ENCODE measurements at regions not wholly inside any gene's neighbourhood (a gene's known extent, or its start where the extent isn't known, plus 50 kb on each side); places are given as distances from the start of the nearest gene placed in this dataset.

GRCh38 chr13:44810061-44810840 lies 179.0 kb downstream of the NUFIP1 start:
- ATAC-seq (no peak), DNase-seq (peak; percentile 30)
- Mint-ChIP-seq H3K4me1 (peaks cover 7% of the 10 kb centered on the region), H3K9me3 (ENCODE audit: low read depth) (no peaks in the 10 kb centered on the region), H3K4me3 (no peak overlapping the region), H3K27me3 (peaks cover 11% of the 10 kb centered on the region), H3K36me3 (ENCODE audit: low read depth) (no peaks in the 10 kb centered on the region), H3K27ac (no peak overlapping the region)
- CTCF ChIA-PET = no interaction called here
- intact Hi-C loops (cut with DNase I, micrococcal nuclease) = no loop called here
- POLR2A ChIA-PET = no interaction called here

- CTCF ChIA-PET = no interaction called here
- Mint-ChIP-seq H3K27ac (no peak overlapping the region), H3K4me3 (no peak overlapping the region), H3K36me3 (ENCODE audit: low read depth) (no peaks in the 10 kb centered on the region), H3K27me3 (peaks cover 5% of the 10 kb centered on the region), H3K4me1 (peaks cover 5% of the 10 kb centered on the region), H3K9me3 (ENCODE audit: low read depth) (no peaks in the 10 kb centered on the region)
- no peak for DNase-seq
- POLR2A ChIA-PET = no interaction called here
- ATAC-seq = no peak
- intact Hi-C loops (cut with DNase I, micrococcal nuclease) = no loop called here
Measured at GRCh38 chr13:44809190-44809589, 180.1 kb downstream of the NUFIP1 start.

- ChIA-PET CTCF (interaction anchor here (0.9 kb wide), 1 partner anchor 11 kb away, joined by 3 read pairs; no protein-coding TSS in a partner anchor), POLR2A (no interaction called here)
- no peak for ATAC-seq
- peaks cover 4% of the 10 kb centered on the region for H3K27me3 Mint-ChIP-seq
- H3K9me3 Mint-ChIP-seq (ENCODE audit: low read depth) = no peaks in the 10 kb centered on the region
- DNase-seq = no peak
- no peak overlapping the region for H3K27ac Mint-ChIP-seq
- no peaks in the 10 kb centered on the region for H3K36me3 Mint-ChIP-seq (ENCODE audit: low read depth)
- intact Hi-C loops (cut with DNase I, micrococcal nuclease) = no loop called here
- no peak overlapping the region for H3K4me3 Mint-ChIP-seq
- peaks cover 5% of the 10 kb centered on the region for H3K4me1 Mint-ChIP-seq
Measured at GRCh38 chr13:44808185-44808584, 181.1 kb downstream of the NUFIP1 start.

GRCh38 chr13:44807449-44808034 lies 181.7 kb downstream of the NUFIP1 start:
- Mint-ChIP-seq H3K9me3 (ENCODE audit: low read depth) (no peaks in the 10 kb centered on the region), H3K36me3 (ENCODE audit: low read depth) (no peaks in the 10 kb centered on the region), H3K4me3 (no peak overlapping the region), H3K27ac (no peak overlapping the region), H3K27me3 (peaks cover 2% of the 10 kb centered on the region), H3K4me1 (peaks cover 5% of the 10 kb centered on the region)
- intact Hi-C loops (cut with DNase I, micrococcal nuclease) = no loop called here
- DNase-seq (no peak), ATAC-seq (no peak)
- CTCF ChIA-PET = interaction anchor here (0.9 kb wide), 1 partner anchor 12 kb away, joined by 3 read pairs; no protein-coding TSS in a partner anchor
- POLR2A ChIA-PET = no interaction called here

- ChIA-PET POLR2A (no interaction called here), CTCF (no interaction called here)
- DNase-seq (no peak), ATAC-seq (no peak)
- H3K4me3 Mint-ChIP-seq = no peak overlapping the region
- no peaks in the 10 kb centered on the region for H3K9me3 Mint-ChIP-seq (ENCODE audit: low read depth)
- no peak overlapping the region for H3K27ac Mint-ChIP-seq
- no peaks in the 10 kb centered on the region for H3K36me3 Mint-ChIP-seq (ENCODE audit: low read depth)
- H3K4me1 Mint-ChIP-seq = peaks cover 10% of the 10 kb centered on the region
- H3K27me3 Mint-ChIP-seq = peaks cover 2% of the 10 kb centered on the region
- intact Hi-C loops (cut with DNase I, micrococcal nuclease) = no loop called here
Measured at GRCh38 chr13:44806826-44807225, 182.4 kb downstream of the NUFIP1 start.

GRCh38 chr13:44805585-44805984 lies 183.7 kb downstream of the NUFIP1 start:
- peaks cover 5% of the 10 kb centered on the region for H3K4me1 Mint-ChIP-seq
- intact Hi-C loops (cut with DNase I, micrococcal nuclease) = no loop called here
- no peaks in the 10 kb centered on the region for H3K36me3 Mint-ChIP-seq (ENCODE audit: low read depth)
- ChIA-PET POLR2A (no interaction called here), CTCF (interaction anchor here (0.8 kb wide), 1 partner anchor 14 kb away, joined by 3 read pairs; no protein-coding TSS in a partner anchor)
- no peak overlapping the region for H3K27ac Mint-ChIP-seq
- DNase-seq (no peak), ATAC-seq (no peak)
- H3K4me3 Mint-ChIP-seq = no peak overlapping the region
- H3K9me3 Mint-ChIP-seq (ENCODE audit: low read depth) = no peaks in the 10 kb centered on the region
- H3K27me3 Mint-ChIP-seq = peaks cover 2% of the 10 kb centered on the region

GRCh38 chr13:44803390-44803789 lies 185.9 kb downstream of the NUFIP1 start:
- CTCF ChIA-PET = no interaction called here
- H3K27ac Mint-ChIP-seq = no peak overlapping the region
- intact Hi-C loops (cut with DNase I, micrococcal nuclease) = no loop called here
- DNase-seq (no peak), ATAC-seq (no peak)
- H3K9me3 Mint-ChIP-seq (ENCODE audit: low read depth) = no peaks in the 10 kb centered on the region
- peaks cover 5% of the 10 kb centered on the region for H3K4me1 Mint-ChIP-seq
- H3K27me3 Mint-ChIP-seq = peaks cover 2% of the 10 kb centered on the region
- H3K36me3 Mint-ChIP-seq (ENCODE audit: low read depth) = no peaks in the 10 kb centered on the region
- POLR2A ChIA-PET = no interaction called here
- H3K4me3 Mint-ChIP-seq = no peak overlapping the region

- POLR2A ChIA-PET = no interaction called here
- no peak overlapping the region for H3K27ac Mint-ChIP-seq
- CTCF ChIA-PET = no interaction called here
Measured at GRCh38 chr13:44802491-44802890, 186.8 kb downstream of the NUFIP1 start.

GRCh38 chr13:44801990-44802389 lies 187.3 kb downstream of the NUFIP1 start:
- no peak for DNase-seq
- H3K27ac Mint-ChIP-seq = no peak overlapping the region
- intact Hi-C loops (cut with DNase I, micrococcal nuclease) = no loop called here
- no peak overlapping the region for H3K4me3 Mint-ChIP-seq
- peaks cover 5% of the 10 kb centered on the region for H3K4me1 Mint-ChIP-seq
- peaks cover 2% of the 10 kb centered on the region for H3K27me3 Mint-ChIP-seq
- no peaks in the 10 kb centered on the region for H3K9me3 Mint-ChIP-seq (ENCODE audit: low read depth)
- H3K36me3 Mint-ChIP-seq (ENCODE audit: low read depth) = no peaks in the 10 kb centered on the region
- CTCF ChIA-PET = no interaction called here
- no peak for ATAC-seq
- POLR2A ChIA-PET = no interaction called here

More at GRCh38 chr13:44802491-44802890, 186.8 kb downstream of the NUFIP1 start:
- DNase-seq (no peak), ATAC-seq (no peak)
- Mint-ChIP-seq H3K4me1 (peaks cover 5% of the 10 kb centered on the region), H3K9me3 (ENCODE audit: low read depth) (no peaks in the 10 kb centered on the region), H3K4me3 (no peak overlapping the region), H3K27me3 (peaks cover 2% of the 10 kb centered on the region), H3K36me3 (ENCODE audit: low read depth) (no peaks in the 10 kb centered on the region)
- intact Hi-C loops (cut with DNase I, micrococcal nuclease) = no loop called here

GRCh38 chr13:44800626-44801025 lies 188.6 kb downstream of the NUFIP1 start:
- no peaks in the 10 kb centered on the region for H3K9me3 Mint-ChIP-seq (ENCODE audit: low read depth)
- ATAC-seq = no peak
- intact Hi-C loops (cut with DNase I, micrococcal nuclease) = no loop called here
- no peaks in the 10 kb centered on the region for H3K36me3 Mint-ChIP-seq (ENCODE audit: low read depth)
- no peak for DNase-seq
- no peak overlapping the region for H3K4me3 Mint-ChIP-seq
- ChIA-PET POLR2A (no interaction called here), CTCF (interaction anchor here (0.6 kb wide), 1 partner anchor 318 kb away, joined by 3 read pairs; no protein-coding TSS in a partner anchor)
- H3K27ac Mint-ChIP-seq = no peak overlapping the region
- H3K27me3 Mint-ChIP-seq = peaks cover 2% of the 10 kb centered on the region
- H3K4me1 Mint-ChIP-seq = peaks cover 5% of the 10 kb centered on the region

- Mint-ChIP-seq H3K4me1 (peaks cover 5% of the 10 kb centered on the region), H3K27ac (no peak overlapping the region), H3K4me3 (no peak overlapping the region), H3K27me3 (no peaks in the 10 kb centered on the region), H3K9me3 (ENCODE audit: low read depth) (no peaks in the 10 kb centered on the region), H3K36me3 (ENCODE audit: low read depth) (no peaks in the 10 kb centered on the region)
- no peak for DNase-seq
- ChIA-PET CTCF (no interaction called here), POLR2A (interaction anchor here (0.5 kb wide), 1 partner anchor 532 kb away, joined by 4 read pairs; no protein-coding TSS in a partner anchor)
- intact Hi-C loops (cut with DNase I, micrococcal nuclease) = no loop called here
- no peak for ATAC-seq
Measured at GRCh38 chr13:44797685-44798084, 191.6 kb downstream of the NUFIP1 start.

All from activated CD4-positive, alpha-beta T cell treated with anti-CD3 and anti-CD28 coated beads for 36 hours (primary cell).